Ishikawa (cell line): ENCODE measurements at regions not wholly inside any gene's neighbourhood (a gene's known extent, or its start where the extent isn't known, plus 50 kb on each side); places are given as distances from the start of the nearest gene placed in this dataset.
A peak's percentile ranks its signal among the peaks of the same experiment; 100 is the strongest.

Experiments
- CEBPB ChIP-seq: IDR thresholded peaks from 2 replicates; pipeline ENCODE4 v1.6.1; 2012
- CREB1 ChIP-seq: IDR thresholded peaks from 2 replicates; pipeline ENCODE4 v1.6.1; 2012; ENCODE audit warnings: low read depth
- EGR1 ChIP-seq: IDR thresholded peaks from 2 replicates; pipeline ENCODE4 v1.6.1; 2012
- EP300 ChIP-seq: IDR thresholded peaks from 2 replicates; pipeline ENCODE4 v1.6.1; 2012; ENCODE audit warnings: borderline replicate concordance
- FOXM1 ChIP-seq: IDR thresholded peaks from 2 replicates; pipeline ENCODE4 v1.6.1; 2012; ENCODE audit warnings: low read depth, borderline replicate concordance
- MAX ChIP-seq: IDR thresholded peaks from 2 replicates; pipeline ENCODE4 v1.6.1; 2012
- NFIC ChIP-seq: IDR thresholded peaks from 2 replicates; pipeline ENCODE4 v1.6.1; 2012
- RAD21 ChIP-seq: IDR thresholded peaks from 2 replicates; pipeline ENCODE4 v1.6.1; 2012; ENCODE audit warnings: low read depth
- REST ChIP-seq: IDR thresholded peaks from 2 replicates; pipeline ENCODE4 v1.6.1; 2012; ENCODE audit warnings: low read depth, mild to moderate bottlenecking
- TAF1 ChIP-seq: IDR thresholded peaks from 2 replicates; pipeline ENCODE4 v1.6.1; 2012; ENCODE audit warnings: low read depth, mild to moderate bottlenecking
- TCF12 ChIP-seq: IDR thresholded peaks from 2 replicates; pipeline ENCODE4 v1.6.1; 2012; ENCODE audit warnings: low read depth
- TEAD4 ChIP-seq: IDR thresholded peaks from 2 replicates; pipeline ENCODE4 v1.6.1; 2012
- USF1 ChIP-seq: IDR thresholded peaks from 2 replicates; pipeline ENCODE4 v1.6.1; 2012
- YY1 ChIP-seq: IDR thresholded peaks from 2 replicates; pipeline ENCODE4 v1.6.1; 2012; ENCODE audit warnings: low read depth
- ZBTB7A ChIP-seq: IDR thresholded peaks from 2 replicates; pipeline ENCODE4 v1.6.1; 2012; ENCODE audit warnings: low read depth

- TF ChIP-seq YY1 = no peak
- no peak for TF ChIP-seq TAF1
- TF ChIP-seq FOXM1 = no peak
- no peak for TF ChIP-seq EGR1
- TF ChIP-seq USF1 = no peak
- no peak for TF ChIP-seq RAD21
- no peak for TF ChIP-seq CREB1
- TF ChIP-seq REST = no peak
- no peak for TF ChIP-seq TCF12
- TF ChIP-seq ZBTB7A = no peak
- no peak for TF ChIP-seq NFIC
- no peak for TF ChIP-seq CEBPB
- TF ChIP-seq MAX = no peak
Measured at GRCh38 chr4:11628093-11628725, 199.5 kb upstream of the HS3ST1 start.

- TF ChIP-seq TEAD4 (no peak), ZBTB7A (no peak), TCF12 (no peak), REST (no peak), EGR1 (no peak), TAF1 (no peak), CEBPB (no peak), MAX (no peak), FOXM1 (no peak), YY1 (no peak), NFIC (no peak), CREB1 (no peak), USF1 (no peak)
Measured at GRCh38 chr4:11626066-11626465, 197.4 kb upstream of the HS3ST1 start.

GRCh38 chr4:11625211-11625610, 196.5 kb upstream of the HS3ST1 start:
- TF ChIP-seq NFIC (peak; percentile 11; the same call in 1 of the 2 replicates), TEAD4 (peak; percentile 59), CEBPB (no peak), EP300 (no peak), ZBTB7A (no peak), EGR1 (no peak), RAD21 (no peak), YY1 (no peak)

- no peak for TF ChIP-seq CEBPB
- TF ChIP-seq TAF1 = no peak
- TF ChIP-seq ZBTB7A = no peak
- no peak for TF ChIP-seq USF1
- no peak for TF ChIP-seq NFIC
- TF ChIP-seq EP300 = no peak
- TF ChIP-seq RAD21 = no peak
- no peak for TF ChIP-seq CREB1
- TF ChIP-seq TCF12 = no peak
- TF ChIP-seq FOXM1 = no peak
- TF ChIP-seq TEAD4 = no peak
- TF ChIP-seq MAX = no peak
- TF ChIP-seq YY1 = no peak
- TF ChIP-seq REST = no peak
Measured at GRCh38 chr4:11624370-11624769, 195.7 kb upstream of the HS3ST1 start.
